ENCODE measurements at regions not wholly inside any gene's neighbourhood (a gene's known extent, or its start where the extent isn't known, plus 50 kb on each side); places are given as distances from the start of the nearest gene placed in this dataset.
A peak's percentile ranks its signal among the peaks of the same experiment; 100 is the strongest.

DNA sequence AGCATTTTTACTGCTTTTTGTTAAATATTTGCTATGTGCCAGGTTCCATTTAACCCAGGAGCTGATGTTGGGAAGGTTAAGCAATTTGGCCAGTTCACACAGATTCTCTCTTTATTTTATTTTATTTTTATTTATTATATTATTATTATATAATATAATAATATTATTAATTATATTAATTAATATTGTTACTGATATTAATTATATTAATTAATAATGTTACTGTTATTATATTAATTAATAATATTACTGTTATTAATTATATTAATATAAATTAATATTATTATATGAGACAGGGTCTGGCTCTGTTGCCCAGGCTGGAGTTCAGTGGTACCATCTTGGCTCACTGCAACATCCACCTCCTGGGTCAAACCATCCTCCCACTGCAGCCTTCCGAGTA lies 593.0 kb upstream of the SGCD start:
- H3K36me3 ChIP-seq (ENCODE audit: control insufficient read depth in 3 of 3, insufficient read depth in 3 of 3, low read length in 3 of 3), result no peaks in the 10 kb centered on the region
- peak overlapping the region; percentile 87 for H3K27ac ChIP-seq (ENCODE audit: low read depth, low read length)
- peaks cover 30 to 56% (median 38%) of the 10 kb centered on the region in 3 donors for H3K4me1 ChIP-seq (ENCODE audit: control insufficient read depth in 3 of 3, insufficient read depth in 3 of 3, low read length in 3 of 3)
- peak overlapping the region in 1 of 3 donors; percentile 66 for H3K9ac ChIP-seq (ENCODE audit: low read depth in 1 of 3, low read length in 3 of 3)
- H3K9me3 ChIP-seq (ENCODE audit: control insufficient read depth in 3 of 3, low read length in 3 of 3), result no peaks in the 10 kb centered on the region
- peaks cover 5 to 16% (median 6%) of the 10 kb centered on the region in 3 donors for H3K27me3 ChIP-seq (ENCODE audit: control insufficient read depth in 3 of 3, insufficient read depth in 3 of 3, low read length in 3 of 3)
- no peak overlapping the region for H3K4me3 ChIP-seq (ENCODE audit: low read length in 3 of 3)

- Histone ChIP-seq H3K9me3 (ENCODE audit: control insufficient read depth in 3 of 3, low read length in 3 of 3) (no peaks in the 10 kb centered on the region), H3K4me1 (ENCODE audit: control insufficient read depth in 3 of 3, insufficient read depth in 3 of 3, low read length in 3 of 3) (peaks cover 19 to 47% (median 24%) of the 10 kb centered on the region in 3 donors), H3K27me3 (ENCODE audit: control insufficient read depth in 3 of 3, insufficient read depth in 3 of 3, low read length in 3 of 3) (peaks cover 4 to 8% (median 5%) of the 10 kb centered on the region in 3 donors), H3K36me3 (ENCODE audit: control insufficient read depth in 3 of 3, insufficient read depth in 3 of 3, low read length in 3 of 3) (no peaks in the 10 kb centered on the region), H3K27ac (ENCODE audit: low read depth, low read length) (no peak overlapping the region), H3K4me3 (ENCODE audit: low read length in 3 of 3) (no peak overlapping the region), H3K9ac (ENCODE audit: low read depth in 1 of 3, low read length in 3 of 3) (no peak overlapping the region)
Observed at GRCh38 chr5:155735388-155735787, 591.6 kb upstream of the SGCD start.

- Histone ChIP-seq H3K27me3 (ENCODE audit: control insufficient read depth in 3 of 3, insufficient read depth in 3 of 3, low read length in 3 of 3) (no peaks in the 10 kb centered on the region), H3K27ac (ENCODE audit: low read depth, low read length) (no peak overlapping the region), H3K4me3 (ENCODE audit: low read length in 3 of 3) (no peak overlapping the region), H3K36me3 (ENCODE audit: control insufficient read depth in 3 of 3, insufficient read depth in 3 of 3, low read length in 3 of 3) (no peaks in the 10 kb centered on the region), H3K9me3 (ENCODE audit: control insufficient read depth in 3 of 3, low read length in 3 of 3) (no peaks in the 10 kb centered on the region), H3K4me1 (ENCODE audit: control insufficient read depth in 3 of 3, insufficient read depth in 3 of 3, low read length in 3 of 3) (peaks cover 0 to 17% (median 2%) of the 10 kb centered on the region in 3 donors), H3K9ac (ENCODE audit: low read depth in 1 of 3, low read length in 3 of 3) (no peak overlapping the region)
Observed at GRCh38 chr5:155738616-155739015, 588.3 kb upstream of the SGCD start.

- H3K4me3 ChIP-seq (ENCODE audit: low read length in 3 of 3), result no peak overlapping the region
- H3K27me3 ChIP-seq (ENCODE audit: control insufficient read depth in 3 of 3, insufficient read depth in 3 of 3, low read length in 3 of 3), result no peaks in the 10 kb centered on the region
- no peaks in the 10 kb centered on the region for H3K9me3 ChIP-seq (ENCODE audit: control insufficient read depth in 3 of 3, low read length in 3 of 3)
- no peaks in the 10 kb centered on the region for H3K4me1 ChIP-seq (ENCODE audit: control insufficient read depth in 3 of 3, insufficient read depth in 3 of 3, low read length in 3 of 3)
- H3K27ac ChIP-seq (ENCODE audit: low read depth, low read length), result no peak overlapping the region
- H3K36me3 ChIP-seq (ENCODE audit: control insufficient read depth in 3 of 3, insufficient read depth in 3 of 3, low read length in 3 of 3), result no peaks in the 10 kb centered on the region
- no peak overlapping the region for H3K9ac ChIP-seq (ENCODE audit: low read depth in 1 of 3, low read length in 3 of 3)
Observed at GRCh38 chr5:155746367-155747038, 580.5 kb upstream of the SGCD start.

- H3K9ac ChIP-seq (ENCODE audit: low read depth in 1 of 3, low read length in 3 of 3), result no peak overlapping the region
- H3K27me3 ChIP-seq (ENCODE audit: control insufficient read depth in 3 of 3, insufficient read depth in 3 of 3, low read length in 3 of 3), result no peaks in the 10 kb centered on the region
- no peaks in the 10 kb centered on the region for H3K36me3 ChIP-seq (ENCODE audit: control insufficient read depth in 3 of 3, insufficient read depth in 3 of 3, low read length in 3 of 3)
- H3K27ac ChIP-seq (ENCODE audit: low read depth, low read length), result no peak overlapping the region
- H3K4me1 ChIP-seq (ENCODE audit: control insufficient read depth in 3 of 3, insufficient read depth in 3 of 3, low read length in 3 of 3), result peaks cover 0 to 12% (median 3%) of the 10 kb centered on the region in 3 donors
- no peaks in the 10 kb centered on the region for H3K9me3 ChIP-seq (ENCODE audit: control insufficient read depth in 3 of 3, low read length in 3 of 3)
- H3K4me3 ChIP-seq (ENCODE audit: low read length in 3 of 3), result no peak overlapping the region
Observed at GRCh38 chr5:155750101-155750500, 576.9 kb upstream of the SGCD start.

DNA sequence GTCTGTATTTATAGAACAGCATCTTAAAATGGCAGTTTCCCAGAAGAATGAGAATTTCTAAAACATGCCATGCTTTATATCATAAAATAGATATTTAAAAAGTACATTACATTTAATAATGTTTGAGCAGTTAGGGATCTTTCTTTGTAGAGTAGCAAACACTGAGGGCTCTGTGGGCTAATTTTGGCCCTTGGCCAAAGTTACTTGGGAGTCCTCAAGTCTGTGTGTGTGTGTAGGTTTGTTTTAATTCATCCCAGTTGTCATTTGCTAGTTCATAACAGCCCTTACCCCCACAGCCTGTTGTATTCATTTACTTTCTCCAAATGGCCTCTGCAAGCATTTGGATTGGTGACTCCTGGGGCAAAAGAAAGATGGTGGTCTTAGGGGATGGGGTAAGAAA lies 576.4 kb upstream of the SGCD start:
- Histone ChIP-seq H3K9me3 (ENCODE audit: control insufficient read depth in 3 of 3, low read length in 3 of 3) (no peaks in the 10 kb centered on the region), H3K4me1 (ENCODE audit: control insufficient read depth in 3 of 3, insufficient read depth in 3 of 3, low read length in 3 of 3) (peaks cover 0 to 12% (median 3%) of the 10 kb centered on the region in 3 donors), H3K4me3 (ENCODE audit: low read length in 3 of 3) (no peak overlapping the region), H3K9ac (ENCODE audit: low read depth in 1 of 3, low read length in 3 of 3) (no peak overlapping the region), H3K27me3 (ENCODE audit: control insufficient read depth in 3 of 3, insufficient read depth in 3 of 3, low read length in 3 of 3) (no peaks in the 10 kb centered on the region), H3K36me3 (ENCODE audit: control insufficient read depth in 3 of 3, insufficient read depth in 3 of 3, low read length in 3 of 3) (no peaks in the 10 kb centered on the region), H3K27ac (ENCODE audit: low read depth, low read length) (no peak overlapping the region)

DNA sequence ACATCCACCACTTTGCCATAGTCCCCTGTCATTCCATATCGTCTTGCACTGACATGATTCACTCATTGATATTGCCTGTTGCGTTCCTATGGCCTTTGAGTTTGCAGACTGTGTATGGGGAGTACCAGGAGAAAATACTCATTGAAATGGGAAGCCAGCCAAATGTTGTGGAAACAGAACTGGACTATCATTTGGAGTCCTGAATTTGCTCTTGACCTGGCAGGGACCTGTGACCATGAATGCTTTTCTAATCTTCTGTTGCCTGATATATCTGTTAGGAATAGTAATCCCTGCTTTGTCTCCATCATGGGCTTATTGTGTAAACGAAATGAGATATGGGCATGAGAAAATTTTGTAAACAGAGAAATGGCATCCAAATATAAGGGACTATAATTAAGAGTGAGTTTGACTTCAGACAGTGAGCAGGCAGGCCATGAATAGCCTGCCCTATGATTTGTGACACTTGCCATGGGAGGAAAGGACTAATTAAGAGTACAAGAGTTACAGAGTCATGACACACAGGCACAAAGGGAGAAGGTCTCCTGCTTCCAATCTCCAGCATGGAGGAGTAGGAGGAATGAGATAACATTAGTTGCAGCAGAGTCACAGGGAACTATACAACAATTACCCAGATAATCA lies 572.9 kb upstream of the SGCD start:
- Histone ChIP-seq H3K27ac (ENCODE audit: low read depth, low read length) (peak overlapping the region; percentile 37), H3K9ac (ENCODE audit: low read depth in 1 of 3, low read length in 3 of 3) (no peak overlapping the region), H3K4me3 (ENCODE audit: low read length in 3 of 3) (no peak overlapping the region), H3K4me1 (ENCODE audit: control insufficient read depth in 3 of 3, insufficient read depth in 3 of 3, low read length in 3 of 3) (peaks cover 0 to 12% (median 3%) of the 10 kb centered on the region in 3 donors), H3K36me3 (ENCODE audit: control insufficient read depth in 3 of 3, insufficient read depth in 3 of 3, low read length in 3 of 3) (no peaks in the 10 kb centered on the region), H3K9me3 (ENCODE audit: control insufficient read depth in 3 of 3, low read length in 3 of 3) (no peaks in the 10 kb centered on the region), H3K27me3 (ENCODE audit: control insufficient read depth in 3 of 3, insufficient read depth in 3 of 3, low read length in 3 of 3) (no peaks in the 10 kb centered on the region)

DNA sequence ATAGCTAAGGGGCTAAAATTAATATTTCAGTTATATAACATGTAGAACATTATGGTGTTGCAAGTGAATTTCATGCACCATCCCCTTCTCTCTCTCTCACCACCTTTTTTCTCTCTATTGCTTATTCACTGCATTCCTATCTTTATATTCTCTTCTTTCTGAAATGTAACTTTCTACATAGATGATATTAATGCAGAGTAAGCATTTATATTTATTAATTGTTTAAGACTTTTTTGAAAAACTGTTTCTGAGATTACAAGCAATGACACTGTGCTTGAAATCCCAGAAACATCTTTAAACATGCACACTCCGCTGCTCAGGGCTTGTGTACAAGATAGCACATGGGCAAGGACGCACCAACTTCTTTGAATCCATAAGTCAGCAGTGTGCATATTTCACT lies 567.7 kb upstream of the SGCD start:
- Histone ChIP-seq H3K4me3 (ENCODE audit: low read length in 3 of 3) (no peak overlapping the region), H3K27me3 (ENCODE audit: control insufficient read depth in 3 of 3, insufficient read depth in 3 of 3, low read length in 3 of 3) (no peaks in the 10 kb centered on the region), H3K27ac (ENCODE audit: low read depth, low read length) (no peak overlapping the region), H3K9me3 (ENCODE audit: control insufficient read depth in 3 of 3, low read length in 3 of 3) (peaks cover 0 to 4% (median 0%) of the 10 kb centered on the region in 3 donors), H3K4me1 (ENCODE audit: control insufficient read depth in 3 of 3, insufficient read depth in 3 of 3, low read length in 3 of 3) (peaks cover 0 to 6% (median 3%) of the 10 kb centered on the region in 3 donors), H3K9ac (ENCODE audit: low read depth in 1 of 3, low read length in 3 of 3) (no peak overlapping the region), H3K36me3 (ENCODE audit: control insufficient read depth in 3 of 3, insufficient read depth in 3 of 3, low read length in 3 of 3) (no peaks in the 10 kb centered on the region)

- peaks cover 0 to 4% (median 0%) of the 10 kb centered on the region in 3 donors for H3K9me3 ChIP-seq (ENCODE audit: control insufficient read depth in 3 of 3, low read length in 3 of 3)
- no peaks in the 10 kb centered on the region for H3K27me3 ChIP-seq (ENCODE audit: control insufficient read depth in 3 of 3, insufficient read depth in 3 of 3, low read length in 3 of 3)
- H3K36me3 ChIP-seq (ENCODE audit: control insufficient read depth in 3 of 3, insufficient read depth in 3 of 3, low read length in 3 of 3), result no peaks in the 10 kb centered on the region
- no peak overlapping the region for H3K9ac ChIP-seq (ENCODE audit: low read depth in 1 of 3, low read length in 3 of 3)
- no peaks in the 10 kb centered on the region for H3K4me1 ChIP-seq (ENCODE audit: control insufficient read depth in 3 of 3, insufficient read depth in 3 of 3, low read length in 3 of 3)
- H3K27ac ChIP-seq (ENCODE audit: low read depth, low read length), result no peak overlapping the region
- H3K4me3 ChIP-seq (ENCODE audit: low read length in 3 of 3), result no peak overlapping the region
Observed at GRCh38 chr5:155759984-155760383, 567.0 kb upstream of the SGCD start.

- H3K27me3 ChIP-seq (ENCODE audit: control insufficient read depth in 3 of 3, insufficient read depth in 3 of 3, low read length in 3 of 3), result no peaks in the 10 kb centered on the region
- H3K27ac ChIP-seq (ENCODE audit: low read depth, low read length), result no peak overlapping the region
- H3K4me3 ChIP-seq (ENCODE audit: low read length in 3 of 3), result no peak overlapping the region
- H3K36me3 ChIP-seq (ENCODE audit: control insufficient read depth in 3 of 3, insufficient read depth in 3 of 3, low read length in 3 of 3), result no peaks in the 10 kb centered on the region
- H3K9me3 ChIP-seq (ENCODE audit: control insufficient read depth in 3 of 3, low read length in 3 of 3), result peaks cover 0 to 4% (median 0%) of the 10 kb centered on the region in 3 donors
- H3K9ac ChIP-seq (ENCODE audit: low read depth in 1 of 3, low read length in 3 of 3), result no peak overlapping the region
- no peaks in the 10 kb centered on the region for H3K4me1 ChIP-seq (ENCODE audit: control insufficient read depth in 3 of 3, insufficient read depth in 3 of 3, low read length in 3 of 3)
Observed at GRCh38 chr5:155761502-155761901, 565.5 kb upstream of the SGCD start.

Data from skeletal muscle tissue (tissue), 3 donors.